ENCODE measurements at regions not wholly inside any gene's neighbourhood (a gene's known extent, or its start where the extent isn't known, plus 50 kb on each side); places are given as distances from the start of the nearest gene placed in this dataset.

DNA sequence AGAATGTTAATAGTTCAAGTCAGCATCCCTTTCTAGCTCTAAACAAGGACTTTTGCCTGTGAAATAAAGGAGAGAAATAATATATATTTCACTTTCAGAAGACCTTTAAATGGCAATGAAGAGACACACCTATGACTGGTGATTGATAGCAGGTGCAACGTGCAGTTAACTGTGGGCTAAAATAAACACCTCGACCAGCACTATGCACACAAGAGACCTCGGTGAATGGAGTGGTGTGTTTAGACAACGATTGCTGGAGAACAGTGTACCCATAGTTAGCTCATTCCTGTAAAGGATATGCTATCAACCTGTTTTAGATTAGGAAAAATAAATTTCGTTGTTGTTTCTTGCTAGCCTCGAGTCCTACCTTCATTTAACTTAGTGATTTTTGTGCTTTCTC is 143.4 kb downstream of the NR4A2 start:
- TF ChIP-seq CTCF (IDR thresholded peaks at IDR 0.05): no peak
- TF ChIP-seq EZH2 (IDR thresholded peaks at IDR 0.05; ENCODE audit: borderline replicate concordance, insufficient read depth, low read depth, low read length, poor library complexity, severe bottlenecking): no peak

Measured in B cell (primary cell).